B cell (primary cell): ENCODE measurements at regions not wholly inside any gene's neighbourhood (a gene's known extent, or its start where the extent isn't known, plus 50 kb on each side); places are given as distances from the start of the nearest gene placed in this dataset.

Experiments used
- EZH2 ChIP-seq: IDR thresholded peaks from 2 replicates; pipeline ENCODE4 v1.6.1; 2012; ENCODE audit warnings: borderline replicate concordance, low read depth, mild to moderate bottlenecking, moderate library complexity, low read length; ENCODE audit not compliant: insufficient read depth, poor library complexity, severe bottlenecking
- TF ChIP-seq, protein P1 (sequence below): fragments of 200-600 bp; IDR thresholded peaks from one replicate; pipeline ENCODE4 v1.8.0; 2022; ENCODE audit warnings: antibody characterized with exemption, mild to moderate bottlenecking

DNA sequence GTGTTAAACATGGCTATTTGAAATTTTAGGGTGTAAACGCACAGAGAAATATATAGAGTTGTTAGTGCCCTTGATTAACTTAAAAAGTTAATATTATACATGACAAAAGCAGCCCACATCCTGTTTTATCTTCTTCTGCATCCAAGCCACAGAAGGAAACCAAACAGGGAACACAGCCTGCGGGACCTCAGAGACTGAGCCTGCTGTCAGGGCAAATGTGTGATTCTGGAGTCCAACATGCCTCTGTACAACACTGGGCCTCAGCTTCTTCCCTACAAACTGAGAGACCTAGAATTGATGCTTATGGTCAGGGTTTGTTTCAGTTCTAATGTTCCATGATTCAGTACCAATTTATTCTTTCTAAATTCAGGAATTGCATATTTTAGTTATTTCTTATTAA, 404.7 kb downstream of the FBXO15 start:
- TF ChIP-seq, protein P1, sequence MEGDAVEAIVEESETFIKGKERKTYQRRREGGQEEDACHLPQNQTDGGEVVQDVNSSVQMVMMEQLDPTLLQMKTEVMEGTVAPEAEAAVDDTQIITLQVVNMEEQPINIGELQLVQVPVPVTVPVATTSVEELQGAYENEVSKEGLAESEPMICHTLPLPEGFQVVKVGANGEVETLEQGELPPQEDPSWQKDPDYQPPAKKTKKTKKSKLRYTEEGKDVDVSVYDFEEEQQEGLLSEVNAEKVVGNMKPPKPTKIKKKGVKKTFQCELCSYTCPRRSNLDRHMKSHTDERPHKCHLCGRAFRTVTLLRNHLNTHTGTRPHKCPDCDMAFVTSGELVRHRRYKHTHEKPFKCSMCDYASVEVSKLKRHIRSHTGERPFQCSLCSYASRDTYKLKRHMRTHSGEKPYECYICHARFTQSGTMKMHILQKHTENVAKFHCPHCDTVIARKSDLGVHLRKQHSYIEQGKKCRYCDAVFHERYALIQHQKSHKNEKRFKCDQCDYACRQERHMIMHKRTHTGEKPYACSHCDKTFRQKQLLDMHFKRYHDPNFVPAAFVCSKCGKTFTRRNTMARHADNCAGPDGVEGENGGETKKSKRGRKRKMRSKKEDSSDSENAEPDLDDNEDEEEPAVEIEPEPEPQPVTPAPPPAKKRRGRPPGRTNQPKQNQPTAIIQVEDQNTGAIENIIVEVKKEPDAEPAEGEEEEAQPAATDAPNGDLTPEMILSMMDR, result no peak
- TF ChIP-seq EZH2, result no peak
